ENCODE measurements at regions not wholly inside any gene's neighbourhood (a gene's known extent, or its start where the extent isn't known, plus 50 kb on each side); places are given as distances from the start of the nearest gene placed in this dataset.

GRCh38 chr15:92294759-92295158 is 98.9 kb upstream of the ST8SIA2 start:
- TF ChIP-seq POLR2A (IDR thresholded peaks at IDR 0.05): no peak
- TF ChIP-seq, protein P1, sequence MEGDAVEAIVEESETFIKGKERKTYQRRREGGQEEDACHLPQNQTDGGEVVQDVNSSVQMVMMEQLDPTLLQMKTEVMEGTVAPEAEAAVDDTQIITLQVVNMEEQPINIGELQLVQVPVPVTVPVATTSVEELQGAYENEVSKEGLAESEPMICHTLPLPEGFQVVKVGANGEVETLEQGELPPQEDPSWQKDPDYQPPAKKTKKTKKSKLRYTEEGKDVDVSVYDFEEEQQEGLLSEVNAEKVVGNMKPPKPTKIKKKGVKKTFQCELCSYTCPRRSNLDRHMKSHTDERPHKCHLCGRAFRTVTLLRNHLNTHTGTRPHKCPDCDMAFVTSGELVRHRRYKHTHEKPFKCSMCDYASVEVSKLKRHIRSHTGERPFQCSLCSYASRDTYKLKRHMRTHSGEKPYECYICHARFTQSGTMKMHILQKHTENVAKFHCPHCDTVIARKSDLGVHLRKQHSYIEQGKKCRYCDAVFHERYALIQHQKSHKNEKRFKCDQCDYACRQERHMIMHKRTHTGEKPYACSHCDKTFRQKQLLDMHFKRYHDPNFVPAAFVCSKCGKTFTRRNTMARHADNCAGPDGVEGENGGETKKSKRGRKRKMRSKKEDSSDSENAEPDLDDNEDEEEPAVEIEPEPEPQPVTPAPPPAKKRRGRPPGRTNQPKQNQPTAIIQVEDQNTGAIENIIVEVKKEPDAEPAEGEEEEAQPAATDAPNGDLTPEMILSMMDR (IDR thresholded peaks at IDR 0.05): no peak

All from adrenal gland (tissue), 5 donors.